ENCODE measurements at regions not wholly inside any gene's neighbourhood (a gene's known extent, or its start where the extent isn't known, plus 50 kb on each side); places are given as distances from the start of the nearest gene placed in this dataset.

- Histone ChIP-seq H3K27ac (no peak overlapping the region), H3K36me3 (replicated peaks) (no peaks in the 10 kb centered on the region), H3K4me3 (ENCODE audit: low read depth, low read length) (no peak overlapping the region), H3K27me3 (replicated peaks) (no peaks in the 10 kb centered on the region)
- TF ChIP-seq CTCF (IDR thresholded peaks at IDR 0.05; ENCODE audit: low read depth, low read length, missing control alignments) = no peak
- in situ Hi-C loops (cut with HindIII; ENCODE audit: low pct_ligation_motif_present, low sequenced_read_pairs) = no loop called here
- DNase-seq = peak; percentile 78
These were observed 489.8 kb upstream of the MANEA start for GRCh38 chr6:95087394-95088097.

GRCh38 chr6:95091823-95092436, 485.4 kb upstream of the MANEA start:
- no peak overlapping the region for H3K27ac ChIP-seq
- DNase-seq = peak; percentile 39
- TF ChIP-seq CTCF (IDR thresholded peaks at IDR 0.05; ENCODE audit: low read depth, low read length, missing control alignments) = peak; percentile 35
- in situ Hi-C loops (cut with HindIII; ENCODE audit: low pct_ligation_motif_present, low sequenced_read_pairs) = no loop called here
- no peaks in the 10 kb centered on the region for H3K36me3 ChIP-seq (replicated peaks)
- no peak overlapping the region for H3K4me3 ChIP-seq (ENCODE audit: low read depth, low read length)
- no peaks in the 10 kb centered on the region for H3K27me3 ChIP-seq (replicated peaks)

- Histone ChIP-seq H3K27me3 (replicated peaks) (no peaks in the 10 kb centered on the region), H3K36me3 (replicated peaks) (no peaks in the 10 kb centered on the region), H3K27ac (no peak overlapping the region), H3K4me3 (ENCODE audit: low read depth, low read length) (no peak overlapping the region)
- no peak for DNase-seq
- in situ Hi-C loops (cut with HindIII; ENCODE audit: low pct_ligation_motif_present, low sequenced_read_pairs) = no loop called here
- TF ChIP-seq CTCF (IDR thresholded peaks at IDR 0.05; ENCODE audit: low read depth, low read length, missing control alignments) = no peak
These were observed 484.2 kb upstream of the MANEA start for GRCh38 chr6:95093154-95093553.

GRCh38 chr6:95094751-95095663, 482.3 kb upstream of the MANEA start:
- Histone ChIP-seq H3K27me3 (replicated peaks) (no peaks in the 10 kb centered on the region), H3K27ac (no peak overlapping the region), H3K4me3 (ENCODE audit: low read depth, low read length) (no peak overlapping the region), H3K36me3 (replicated peaks) (no peaks in the 10 kb centered on the region)
- TF ChIP-seq CTCF (IDR thresholded peaks at IDR 0.05; ENCODE audit: low read depth, low read length, missing control alignments) = no peak
- DNase-seq = peak; percentile 13
- in situ Hi-C loops (cut with HindIII; ENCODE audit: low pct_ligation_motif_present, low sequenced_read_pairs) = no loop called here

- DNase-seq = no peak
- H3K36me3 ChIP-seq (replicated peaks) = no peaks in the 10 kb centered on the region
- in situ Hi-C loops (cut with HindIII; ENCODE audit: low pct_ligation_motif_present, low sequenced_read_pairs) = no loop called here
- H3K27ac ChIP-seq = no peak overlapping the region
- no peak overlapping the region for H3K4me3 ChIP-seq (ENCODE audit: low read depth, low read length)
- TF ChIP-seq CTCF (IDR thresholded peaks at IDR 0.05; ENCODE audit: low read depth, low read length, missing control alignments) = no peak
- no peaks in the 10 kb centered on the region for H3K27me3 ChIP-seq (replicated peaks)
These were observed 481.5 kb upstream of the MANEA start for GRCh38 chr6:95095855-95096254.
